Suprapubic skin (tissue), 4 donors: ENCODE measurements at regions not wholly inside any gene's neighbourhood (a gene's known extent, or its start where the extent isn't known, plus 50 kb on each side); places are given as distances from the start of the nearest gene placed in this dataset.

ENCODE experiments used
- CTCF ChIP-seq, 2 donors: fragments of 200-600 bp in 1 of 2; fragments of 450-650 bp in 1 of 2; sonication (generic) in 1 of 2; IDR thresholded peaks; one replicate each; pipeline ENCODE4 v1.5.1; 2016 to 2019; ENCODE audit warnings: antibody characterized with exemption in 2 of 2, mild to moderate bottlenecking in 1 of 2, moderate library complexity in 1 of 2
- EP300 ChIP-seq: sonication (generic); formaldehyde crosslinking; IDR thresholded peaks from one replicate; pipeline ENCODE4 v1.6.1; 2017; ENCODE audit warnings: antibody characterized with exemption
- POLR2A ChIP-seq, 2 donors: fragments of 450-650 bp; IDR thresholded peaks; one replicate each; pipeline ENCODE4 v1.6.1; 2017; ENCODE audit warnings: antibody characterized with exemption in 2 of 2, mild to moderate bottlenecking in 2 of 2, moderate library complexity in 2 of 2
- POLR2AphosphoS5 ChIP-seq, 3 donors: sonication (generic); formaldehyde crosslinking; IDR thresholded peaks; one replicate each; pipeline ENCODE4 v1.6.1; 2017; ENCODE audit warnings: antibody characterized with exemption in 3 of 3

DNA sequence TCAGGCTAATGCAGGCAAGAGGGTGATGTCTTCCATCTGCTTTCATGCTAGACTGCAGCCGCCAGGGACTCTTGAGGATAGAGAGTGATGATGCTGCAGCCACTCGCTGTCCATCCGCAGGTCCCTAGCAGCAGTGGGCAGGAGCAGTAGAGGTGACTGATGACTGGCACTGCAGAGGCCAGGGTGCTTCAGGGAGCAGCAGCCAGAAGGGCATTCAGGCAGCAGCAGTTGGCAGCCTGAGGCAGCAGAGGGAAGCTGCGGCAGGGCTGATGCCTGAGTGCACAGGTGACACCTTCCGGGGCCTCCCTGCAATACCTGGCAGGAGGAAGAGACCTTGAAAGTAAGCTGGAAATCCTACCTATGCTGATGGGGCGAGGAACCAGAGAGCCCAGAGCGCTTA lies 214.2 kb downstream of the ICOS start:
- TF ChIP-seq CTCF (IDR thresholded peaks at IDR 0.05): no peak
- no peak for TF ChIP-seq POLR2AphosphoS5 (IDR thresholded peaks at IDR 0.05)
- TF ChIP-seq EP300: no peak
- no peak for TF ChIP-seq POLR2A (IDR thresholded peaks at IDR 0.05)
